ENCODE measurements at regions not wholly inside any gene's neighbourhood (a gene's known extent, or its start where the extent isn't known, plus 50 kb on each side); places are given as distances from the start of the nearest gene placed in this dataset.
"Not testable (repeated sequence)": the region's sequence is repeated elsewhere in the genome, so short reads cannot be mapped to it uniquely, and the experiment has no call there.

GRCh38 chr12:131364903-131365820 lies 345.7 kb upstream of the SFSWAP start:
- DNase-seq, result no peak

GRCh38 chr12:131365821-131366260 lies 345.0 kb upstream of the SFSWAP start:
- no peak for DNase-seq

GRCh38 chr12:131366261-131366871 lies 344.5 kb upstream of the SFSWAP start:
- DNase-seq, result no peak

GRCh38 chr12:131367067-131367982 lies 343.6 kb upstream of the SFSWAP start:
- DNase-seq, result not testable (repeated sequence)

GRCh38 chr12:131367983-131368667 lies 342.8 kb upstream of the SFSWAP start:
- no peak for DNase-seq

- no peak for DNase-seq
Measured at GRCh38 chr12:131368668-131369071, 342.2 kb upstream of the SFSWAP start.

GRCh38 chr12:131369094-131369845 lies 341.6 kb upstream of the SFSWAP start:
- DNase-seq, result no peak

- DNase-seq, result no peak
Measured at GRCh38 chr12:131370321-131370720, 340.6 kb upstream of the SFSWAP start.

- DNase-seq, result no peak
Measured at GRCh38 chr12:131370791-131371347, 340.0 kb upstream of the SFSWAP start.

GRCh38 chr12:131371401-131372170 lies 339.3 kb upstream of the SFSWAP start:
- DNase-seq, result peak; percentile 10

- no peak for DNase-seq
Measured at GRCh38 chr12:131372171-131372475, 338.8 kb upstream of the SFSWAP start.

GRCh38 chr12:131372706-131373195 lies 338.1 kb upstream of the SFSWAP start:
- no peak for DNase-seq

GRCh38 chr12:131375261-131375971 lies 335.5 kb upstream of the SFSWAP start:
- no peak for DNase-seq

GRCh38 chr12:131375972-131376345 lies 334.9 kb upstream of the SFSWAP start:
- no peak for DNase-seq

- no peak for DNase-seq
Measured at GRCh38 chr12:131378176-131378842, 332.6 kb upstream of the SFSWAP start.

GRCh38 chr12:131378861-131379665 lies 331.8 kb upstream of the SFSWAP start:
- no peak for DNase-seq

GRCh38 chr12:131379738-131380137 lies 331.2 kb upstream of the SFSWAP start:
- DNase-seq, result no peak

GRCh38 chr12:131380220-131380964 lies 330.5 kb upstream of the SFSWAP start:
- DNase-seq, result no peak
